Osteocyte (in vitro differentiated cells): ENCODE measurements at regions not wholly inside any gene's neighbourhood (a gene's known extent, or its start where the extent isn't known, plus 50 kb on each side); places are given as distances from the start of the nearest gene placed in this dataset.
"Not testable (repeated sequence)": the region's sequence is repeated elsewhere in the genome, so short reads cannot be mapped to it uniquely, and the experiment has no call there.

Source experiments
- DNase-seq: peaks from one replicate; pipeline ENCODE4 v3.0.0; 2021; ENCODE audit warnings: mixed read lengths; ENCODE audit not compliant: unreplicated experiment; ENCODE audit errors: extremely low spot score
- H3K27ac Mint-ChIP-seq: one replicate; pipeline ENCODE4 v1.8.0; 2021; ENCODE audit warnings: mild to moderate bottlenecking, mixed read lengths; ENCODE audit not compliant: unreplicated experiment
- H3K27me3 Mint-ChIP-seq: one replicate; pipeline ENCODE4 v1.8.0; 2021; ENCODE audit warnings: mixed read lengths; ENCODE audit not compliant: unreplicated experiment
- H3K36me3 Mint-ChIP-seq: one replicate; pipeline ENCODE4 v1.8.0; 2021; ENCODE audit warnings: mixed read lengths; ENCODE audit not compliant: unreplicated experiment
- H3K4me1 Mint-ChIP-seq: one replicate; pipeline ENCODE4 v1.8.0; 2021; ENCODE audit warnings: mixed read lengths; ENCODE audit not compliant: unreplicated experiment
- H3K4me3 Mint-ChIP-seq: one replicate; pipeline ENCODE4 v1.8.0; 2021; ENCODE audit warnings: mild to moderate bottlenecking, moderate library complexity, mixed read lengths; ENCODE audit not compliant: unreplicated experiment
- H3K9me3 Mint-ChIP-seq: one replicate; pipeline ENCODE4 v1.8.0; 2021; ENCODE audit warnings: mixed read lengths; ENCODE audit not compliant: unreplicated experiment
- TF ChIP-seq, protein P1 (sequence below): fragments of 200-600 bp; sonication (generic); IDR thresholded peaks from 2 replicates; pipeline ENCODE4 v1.5.0; 2021; ENCODE audit warnings: antibody characterized with exemption, mild to moderate bottlenecking, moderate library complexity

GRCh38 chr3:27044931-27045481 lies 324.2 kb downstream of the NEK10 start:
- Mint-ChIP-seq H3K27me3 (peaks cover 3% of the 10 kb centered on the region), H3K4me1 (peaks cover 2% of the 10 kb centered on the region), H3K27ac (no peak overlapping the region), H3K9me3 (no peaks in the 10 kb centered on the region), H3K36me3 (no peaks in the 10 kb centered on the region), H3K4me3 (no peak overlapping the region)
- TF ChIP-seq, protein P1, sequence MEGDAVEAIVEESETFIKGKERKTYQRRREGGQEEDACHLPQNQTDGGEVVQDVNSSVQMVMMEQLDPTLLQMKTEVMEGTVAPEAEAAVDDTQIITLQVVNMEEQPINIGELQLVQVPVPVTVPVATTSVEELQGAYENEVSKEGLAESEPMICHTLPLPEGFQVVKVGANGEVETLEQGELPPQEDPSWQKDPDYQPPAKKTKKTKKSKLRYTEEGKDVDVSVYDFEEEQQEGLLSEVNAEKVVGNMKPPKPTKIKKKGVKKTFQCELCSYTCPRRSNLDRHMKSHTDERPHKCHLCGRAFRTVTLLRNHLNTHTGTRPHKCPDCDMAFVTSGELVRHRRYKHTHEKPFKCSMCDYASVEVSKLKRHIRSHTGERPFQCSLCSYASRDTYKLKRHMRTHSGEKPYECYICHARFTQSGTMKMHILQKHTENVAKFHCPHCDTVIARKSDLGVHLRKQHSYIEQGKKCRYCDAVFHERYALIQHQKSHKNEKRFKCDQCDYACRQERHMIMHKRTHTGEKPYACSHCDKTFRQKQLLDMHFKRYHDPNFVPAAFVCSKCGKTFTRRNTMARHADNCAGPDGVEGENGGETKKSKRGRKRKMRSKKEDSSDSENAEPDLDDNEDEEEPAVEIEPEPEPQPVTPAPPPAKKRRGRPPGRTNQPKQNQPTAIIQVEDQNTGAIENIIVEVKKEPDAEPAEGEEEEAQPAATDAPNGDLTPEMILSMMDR = no peak
- DNase-seq = no peak

GRCh38 chr3:27046351-27046750 lies 322.8 kb downstream of the NEK10 start:
- TF ChIP-seq, protein P1 = no peak
- H3K27ac Mint-ChIP-seq = no peak overlapping the region
- peaks cover 8% of the 10 kb centered on the region for H3K9me3 Mint-ChIP-seq
- no peaks in the 10 kb centered on the region for H3K36me3 Mint-ChIP-seq
- no peak overlapping the region for H3K4me3 Mint-ChIP-seq
- DNase-seq = no peak
- H3K27me3 Mint-ChIP-seq = peaks cover 3% of the 10 kb centered on the region
- H3K4me1 Mint-ChIP-seq = peaks cover 2% of the 10 kb centered on the region

- TF ChIP-seq, protein P1 = no peak
- H3K4me3 Mint-ChIP-seq = no peak overlapping the region
- peaks cover 3% of the 10 kb centered on the region for H3K27me3 Mint-ChIP-seq
- H3K27ac Mint-ChIP-seq = no peak overlapping the region
- no peaks in the 10 kb centered on the region for H3K36me3 Mint-ChIP-seq
- H3K9me3 Mint-ChIP-seq = peaks cover 29% of the 10 kb centered on the region
- DNase-seq = no peak
- no peaks in the 10 kb centered on the region for H3K4me1 Mint-ChIP-seq
Observed at GRCh38 chr3:27049792-27050191, 319.4 kb downstream of the NEK10 start.

GRCh38 chr3:27051527-27051926 lies 317.7 kb downstream of the NEK10 start:
- DNase-seq, H3K36me3 Mint-ChIP-seq, H3K4me3 Mint-ChIP-seq, H3K27ac Mint-ChIP-seq, H3K27me3 Mint-ChIP-seq, H3K4me1 Mint-ChIP-seq: not testable (repeated sequence)
- peaks cover 31% of the 10 kb centered on the region for H3K9me3 Mint-ChIP-seq

- DNase-seq = no peak
- Mint-ChIP-seq H3K27me3 (peaks cover 14% of the 10 kb centered on the region), H3K36me3 (no peaks in the 10 kb centered on the region), H3K27ac (no peak overlapping the region), H3K9me3 (peaks cover 33% of the 10 kb centered on the region), H3K4me1 (no peaks in the 10 kb centered on the region), H3K4me3 (no peak overlapping the region)
- TF ChIP-seq, protein P1 = no peak
Observed at GRCh38 chr3:27056326-27056725, 312.9 kb downstream of the NEK10 start.

DNA sequence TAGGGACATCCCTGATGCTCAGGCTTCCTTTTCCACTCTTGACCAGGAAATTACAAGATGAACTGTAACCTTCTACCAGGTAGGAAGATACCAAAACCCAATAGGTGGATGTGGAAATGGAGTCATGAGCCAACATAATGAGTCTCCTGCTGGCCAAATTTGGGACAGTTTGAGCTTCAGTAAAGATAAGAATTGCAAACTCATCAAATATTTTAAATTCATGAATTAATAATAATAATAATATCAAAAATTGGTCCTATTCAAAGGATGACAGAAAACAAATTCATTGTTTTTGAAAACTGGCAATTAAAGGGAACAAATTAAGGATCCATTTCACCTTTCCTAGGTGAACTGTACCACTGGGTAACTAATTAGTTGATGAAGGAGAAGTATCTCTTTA lies 309.7 kb downstream of the NEK10 start:
- Mint-ChIP-seq H3K27ac (no peak overlapping the region), H3K27me3 (peaks cover 22% of the 10 kb centered on the region), H3K4me3 (no peak overlapping the region), H3K4me1 (no peaks in the 10 kb centered on the region), H3K36me3 (no peaks in the 10 kb centered on the region), H3K9me3 (peaks cover 11% of the 10 kb centered on the region)
- no peak for DNase-seq
- TF ChIP-seq, protein P1 = no peak
